GM10248 (cell line): ENCODE measurements at regions not wholly inside any gene's neighbourhood (a gene's known extent, or its start where the extent isn't known, plus 50 kb on each side); places are given as distances from the start of the nearest gene placed in this dataset.

ENCODE experiments used
- CTCF ChIA-PET: fragments of 300-600 bp; sonication (Branson Sonifier 250); formaldehyde crosslinking; extraction: SDS; loops from one replicate; lab custom pipeline; 2021; ENCODE audit warnings: antibody characterized with exemption; lab: Yijun Ruan, JAX
- POLR2A ChIA-PET: fragments of 350-650 bp; sonication (Branson Sonifier 250); formaldehyde crosslinking; extraction: SDS; loops from one replicate; lab custom pipeline; 2020; ENCODE audit warnings: antibody characterized with exemption; lab: Yijun Ruan, JAX
- DNase-seq: peaks from one replicate; pipeline ENCODE4 v3.0.0; 2012; ENCODE audit errors: extremely low spot score
- CTCF ChIP-seq: IDR thresholded peaks from 2 replicates; pipeline ENCODE4 v1.5.1; 2012; ENCODE audit warnings: mild to moderate bottlenecking, low read depth; ENCODE audit errors: extremely low read depth, missing control alignments, control extremely low read depth

- no peak for TF ChIP-seq CTCF
- ChIA-PET POLR2A (no interaction called here), CTCF (interaction anchor here (0.7 to 0.8 kb wide), 2 partner anchors 88 to 200 kb away, joined by 3 read pairs; partner anchors contain the start of gene PLXNA2)
- no peak for DNase-seq
These were observed 88.0 kb upstream of the PLXNA2 start for GRCh38 chr1:208332036-208332773.

GRCh38 chr1:208332774-208333126 is 88.6 kb upstream of the PLXNA2 start:
- no peak for TF ChIP-seq CTCF
- DNase-seq: no peak
- CTCF ChIA-PET: interaction anchor here (0.7 to 0.8 kb wide), 2 partner anchors 89 to 201 kb away, joined by 3 read pairs; partner anchors contain the start of gene PLXNA2
- POLR2A ChIA-PET: no interaction called here

GRCh38 chr1:208333676-208334075 is 89.5 kb upstream of the PLXNA2 start:
- CTCF ChIA-PET: interaction anchor here (1.0 kb wide), 1 partner anchor 9 kb away, joined by 5 read pairs; no protein-coding TSS in a partner anchor
- POLR2A ChIA-PET: no interaction called here
- DNase-seq: no peak
- no peak for TF ChIP-seq CTCF

GRCh38 chr1:208335371-208336136 is 91.4 kb upstream of the PLXNA2 start:
- ChIA-PET CTCF (interaction anchor here (1.0 kb wide), 1 partner anchor 21 kb away, joined by 3 read pairs; no protein-coding TSS in a partner anchor), POLR2A (no interaction called here)
- DNase-seq: no peak
- no peak for TF ChIP-seq CTCF

GRCh38 chr1:208336137-208336518 is 91.9 kb upstream of the PLXNA2 start:
- no peak for DNase-seq
- ChIA-PET POLR2A (no interaction called here), CTCF (interaction anchor here (1.0 kb wide), 1 partner anchor 21 kb away, joined by 3 read pairs; no protein-coding TSS in a partner anchor)
- TF ChIP-seq CTCF: no peak

- ChIA-PET POLR2A (no interaction called here), CTCF (no interaction called here)
- TF ChIP-seq CTCF: no peak
- DNase-seq: no peak
These were observed 95.7 kb upstream of the PLXNA2 start for GRCh38 chr1:208339911-208340310.
